GM18517 (cell line): ENCODE measurements at regions not wholly inside any gene's neighbourhood (a gene's known extent, or its start where the extent isn't known, plus 50 kb on each side); places are given as distances from the start of the nearest gene placed in this dataset.

Experiments
- ATAC-seq: cut with Tn5 transposase; IDR thresholded peaks from one replicate; pipeline ENCODE4 v1.9.1; 2021; ENCODE audit warnings: mild to moderate bottlenecking, moderate library complexity; ENCODE audit not compliant: unreplicated experiment

GRCh38 chr5:93322974-93323860, 257.8 kb downstream of the NR2F1-AS1 start:
- no peak for ATAC-seq

GRCh38 chr5:93320920-93321445, 260.0 kb downstream of the NR2F1-AS1 start:
- ATAC-seq = no peak

GRCh38 chr5:93313672-93314071, 267.3 kb downstream of the NR2F1-AS1 start:
- ATAC-seq = no peak

- no peak for ATAC-seq
These were observed 269.1 kb downstream of the NR2F1-AS1 start for GRCh38 chr5:93311881-93312280.

GRCh38 chr5:93307557-93307956, 273.5 kb downstream of the NR2F1-AS1 start:
- no peak for ATAC-seq

GRCh38 chr5:93305984-93306383, 275.0 kb downstream of the NR2F1-AS1 start:
- ATAC-seq = no peak

- no peak for ATAC-seq
These were observed 276.4 kb downstream of the NR2F1-AS1 start for GRCh38 chr5:93304456-93305250.

- no peak for ATAC-seq
These were observed 277.7 kb downstream of the NR2F1-AS1 start for GRCh38 chr5:93303291-93303691.

- ATAC-seq = no peak
These were observed 278.3 kb downstream of the NR2F1-AS1 start for GRCh38 chr5:93302711-93303110.

- no peak for ATAC-seq
These were observed 280.1 kb downstream of the NR2F1-AS1 start for GRCh38 chr5:93300945-93301344.

- ATAC-seq = no peak
These were observed 280.6 kb downstream of the NR2F1-AS1 start for GRCh38 chr5:93300309-93300923.

GRCh38 chr5:93299681-93300308, 281.2 kb downstream of the NR2F1-AS1 start:
- ATAC-seq = no peak

GRCh38 chr5:93297116-93297515, 283.9 kb downstream of the NR2F1-AS1 start:
- ATAC-seq = no peak

- ATAC-seq = no peak
These were observed 284.7 kb downstream of the NR2F1-AS1 start for GRCh38 chr5:93296338-93296737.

- no peak for ATAC-seq
These were observed 286.0 kb downstream of the NR2F1-AS1 start for GRCh38 chr5:93294996-93295395.

GRCh38 chr5:93294199-93294598, 286.8 kb downstream of the NR2F1-AS1 start:
- ATAC-seq = no peak

- ATAC-seq = no peak
These were observed 291.1 kb downstream of the NR2F1-AS1 start for GRCh38 chr5:93289942-93290341.

- no peak for ATAC-seq
These were observed 295.6 kb downstream of the NR2F1-AS1 start for GRCh38 chr5:93285461-93285860.

- no peak for ATAC-seq
These were observed 298.8 kb downstream of the NR2F1-AS1 start for GRCh38 chr5:93281980-93282772.

GRCh38 chr5:93280518-93280917, 300.5 kb downstream of the NR2F1-AS1 start:
- ATAC-seq = no peak
